HG02678 (cell line): ENCODE measurements at regions not wholly inside any gene's neighbourhood (a gene's known extent, or its start where the extent isn't known, plus 50 kb on each side); places are given as distances from the start of the nearest gene placed in this dataset.

ENCODE experiments used
- ATAC-seq: cut with Tn5 transposase; IDR thresholded peaks from one replicate; pipeline ENCODE4 v1.9.1; 2021; ENCODE audit warnings: mild to moderate bottlenecking, moderate library complexity; ENCODE audit not compliant: unreplicated experiment

GRCh38 chr2:18503376-18504228 is 56.9 kb downstream of the RDH14 start:
- ATAC-seq: no peak

- ATAC-seq: no peak
Observed at GRCh38 chr2:18502142-18502541, 58.3 kb downstream of the RDH14 start.

- no peak for ATAC-seq
Observed at GRCh38 chr2:18501729-18502128, 58.7 kb downstream of the RDH14 start.

- ATAC-seq: no peak
Observed at GRCh38 chr2:18501156-18501555, 59.3 kb downstream of the RDH14 start.

- ATAC-seq: no peak
Observed at GRCh38 chr2:18500333-18500732, 60.1 kb downstream of the RDH14 start.

GRCh38 chr2:18498531-18498930 is 61.9 kb downstream of the RDH14 start:
- no peak for ATAC-seq

- no peak for ATAC-seq
Observed at GRCh38 chr2:18496516-18496915, 63.9 kb downstream of the RDH14 start.

- no peak for ATAC-seq
Observed at GRCh38 chr2:18495058-18495457, 65.4 kb downstream of the RDH14 start.

- no peak for ATAC-seq
Observed at GRCh38 chr2:18492721-18493120, 67.7 kb downstream of the RDH14 start.

- ATAC-seq: no peak
Observed at GRCh38 chr2:18491577-18491976, 68.9 kb downstream of the RDH14 start.

- ATAC-seq: no peak
Observed at GRCh38 chr2:18490901-18491300, 69.6 kb downstream of the RDH14 start.

GRCh38 chr2:18487106-18487913 is 73.1 kb downstream of the RDH14 start:
- ATAC-seq: no peak

GRCh38 chr2:18484625-18485024 is 75.8 kb downstream of the RDH14 start:
- no peak for ATAC-seq

- no peak for ATAC-seq
Observed at GRCh38 chr2:18483896-18484295, 76.6 kb downstream of the RDH14 start.

- no peak for ATAC-seq
Observed at GRCh38 chr2:18482666-18483065, 77.8 kb downstream of the RDH14 start.

- no peak for ATAC-seq
Observed at GRCh38 chr2:18479947-18480369, 80.5 kb downstream of the RDH14 start.

GRCh38 chr2:18477293-18477692 is 83.2 kb downstream of the RDH14 start:
- no peak for ATAC-seq

- ATAC-seq: no peak
Observed at GRCh38 chr2:18476484-18476883, 84.0 kb downstream of the RDH14 start.

- ATAC-seq: no peak
Observed at GRCh38 chr2:18475884-18476283, 84.6 kb downstream of the RDH14 start.

GRCh38 chr2:18474700-18475099 is 85.8 kb downstream of the RDH14 start:
- no peak for ATAC-seq

GRCh38 chr2:18473241-18474181 is 86.9 kb downstream of the RDH14 start:
- no peak for ATAC-seq
